ENCODE measurements at regions not wholly inside any gene's neighbourhood (a gene's known extent, or its start where the extent isn't known, plus 50 kb on each side); places are given as distances from the start of the nearest gene placed in this dataset.
A peak's percentile ranks its signal among the peaks of the same experiment; 100 is the strongest.

- H3K27me3 ChIP-seq (ENCODE audit: insufficient read depth, poor library complexity, severe bottlenecking): no peaks in the 10 kb centered on the region
These were observed 559.5 kb downstream of the DMRTA1 start for GRCh38 chr9:23006127-23006526.

GRCh38 chr9:23011669-23012068, 565.0 kb downstream of the DMRTA1 start:
- peak; percentile 40; the same call in 1 of the 3 replicates for ATAC-seq (ENCODE audit: low read depth)
- Histone ChIP-seq H3K27me3 (ENCODE audit: insufficient read depth, poor library complexity, severe bottlenecking) (no peaks in the 10 kb centered on the region), H3K9me3 (ENCODE audit: severe bottlenecking) (no peaks in the 10 kb centered on the region), H3K4me1 (ENCODE audit: insufficient read depth, poor library complexity, severe bottlenecking) (no peaks in the 10 kb centered on the region), H3K36me3 (ENCODE audit: low read depth) (no peaks in the 10 kb centered on the region), H3K4me3 (ENCODE audit: severe bottlenecking) (no peak overlapping the region), H3K27ac (ENCODE audit: poor library complexity, severe bottlenecking) (no peak overlapping the region)
- no peak for TF ChIP-seq CTCF (IDR thresholded peaks at IDR 0.05; ENCODE audit: poor library complexity, severe bottlenecking)
- no peak for DNase-seq (ENCODE audit: low spot score)

More at GRCh38 chr9:23006127-23006526, 559.5 kb downstream of the DMRTA1 start:
- no peaks in the 10 kb centered on the region for H3K36me3 ChIP-seq (ENCODE audit: low read depth)
- no peaks in the 10 kb centered on the region for H3K9me3 ChIP-seq (ENCODE audit: severe bottlenecking)
- DNase-seq (ENCODE audit: low spot score) (no peak), ATAC-seq (ENCODE audit: low read depth) (no peak)
- no peak overlapping the region for H3K4me3 ChIP-seq (ENCODE audit: severe bottlenecking)
- no peaks in the 10 kb centered on the region for H3K4me1 ChIP-seq (ENCODE audit: insufficient read depth, poor library complexity, severe bottlenecking)
- H3K27ac ChIP-seq (ENCODE audit: poor library complexity, severe bottlenecking): no peak overlapping the region
- TF ChIP-seq CTCF (IDR thresholded peaks at IDR 0.05; ENCODE audit: poor library complexity, severe bottlenecking): no peak

- H3K27ac ChIP-seq (ENCODE audit: poor library complexity, severe bottlenecking): no peak overlapping the region
- no peaks in the 10 kb centered on the region for H3K27me3 ChIP-seq (ENCODE audit: insufficient read depth, poor library complexity, severe bottlenecking)
- no peaks in the 10 kb centered on the region for H3K36me3 ChIP-seq (ENCODE audit: low read depth)
- no peak for TF ChIP-seq CTCF (IDR thresholded peaks at IDR 0.05; ENCODE audit: poor library complexity, severe bottlenecking)
- no peaks in the 10 kb centered on the region for H3K9me3 ChIP-seq (ENCODE audit: severe bottlenecking)
- H3K4me3 ChIP-seq (ENCODE audit: severe bottlenecking): no peak overlapping the region
- H3K4me1 ChIP-seq (ENCODE audit: insufficient read depth, poor library complexity, severe bottlenecking): no peaks in the 10 kb centered on the region
- DNase-seq (ENCODE audit: low spot score) (no peak), ATAC-seq (ENCODE audit: low read depth) (no peak)
These were observed 568.9 kb downstream of the DMRTA1 start for GRCh38 chr9:23015557-23015956.

- H3K36me3 ChIP-seq (ENCODE audit: low read depth): no peaks in the 10 kb centered on the region
- no peaks in the 10 kb centered on the region for H3K27me3 ChIP-seq (ENCODE audit: insufficient read depth, poor library complexity, severe bottlenecking)
- ATAC-seq (ENCODE audit: low read depth): no peak
- no peak for DNase-seq (ENCODE audit: low spot score)
- no peak overlapping the region for H3K27ac ChIP-seq (ENCODE audit: poor library complexity, severe bottlenecking)
- H3K4me3 ChIP-seq (ENCODE audit: severe bottlenecking): no peak overlapping the region
- TF ChIP-seq CTCF (IDR thresholded peaks at IDR 0.05; ENCODE audit: poor library complexity, severe bottlenecking): no peak
- H3K9me3 ChIP-seq (ENCODE audit: severe bottlenecking): no peaks in the 10 kb centered on the region
- H3K4me1 ChIP-seq (ENCODE audit: insufficient read depth, poor library complexity, severe bottlenecking): no peaks in the 10 kb centered on the region
These were observed 589.8 kb downstream of the DMRTA1 start for GRCh38 chr9:23036416-23036815.

GRCh38 chr9:23039402-23039801, 592.8 kb downstream of the DMRTA1 start:
- Histone ChIP-seq H3K27me3 (ENCODE audit: insufficient read depth, poor library complexity, severe bottlenecking) (peaks cover 4% of the 10 kb centered on the region), H3K4me1 (ENCODE audit: insufficient read depth, poor library complexity, severe bottlenecking) (no peaks in the 10 kb centered on the region), H3K9me3 (ENCODE audit: severe bottlenecking) (no peaks in the 10 kb centered on the region), H3K27ac (ENCODE audit: poor library complexity, severe bottlenecking) (no peak overlapping the region), H3K36me3 (ENCODE audit: low read depth) (no peaks in the 10 kb centered on the region), H3K4me3 (ENCODE audit: severe bottlenecking) (no peak overlapping the region)
- ATAC-seq (ENCODE audit: low read depth) (no peak), DNase-seq (ENCODE audit: low spot score) (no peak)
- no peak for TF ChIP-seq CTCF (IDR thresholded peaks at IDR 0.05; ENCODE audit: poor library complexity, severe bottlenecking)

Measured in RWPE2 (cell line).